KMS-11 (cell line): ENCODE measurements at regions not wholly inside any gene's neighbourhood (a gene's known extent, or its start where the extent isn't known, plus 50 kb on each side); places are given as distances from the start of the nearest gene placed in this dataset.

Source experiments
- H2AFZ ChIP-seq: fragments of 200-600 bp; sonication (generic); 2 replicates; pipeline ENCODE4 v1.6.1; 2016; ENCODE audit warnings: antibody characterized with exemption, mixed run types, low read depth
- H3K27ac ChIP-seq: fragments of 200-600 bp; sonication (generic); 2 replicates; pipeline ENCODE4 v1.6.1; 2016; ENCODE audit warnings: mild to moderate bottlenecking, mixed run types
- H3K27me3 ChIP-seq: fragments of 200-600 bp; sonication (generic); 2 replicates; pipeline ENCODE4 v1.6.1; 2017; ENCODE audit warnings: mild to moderate bottlenecking, low read depth, mixed run types, moderate library complexity; ENCODE audit not compliant: insufficient read depth
- H3K36me3 ChIP-seq: fragments of 200-600 bp; sonication (generic); 2 replicates; pipeline ENCODE4 v1.6.1; 2017; ENCODE audit warnings: mild to moderate bottlenecking, mixed run types; ENCODE audit not compliant: insufficient read depth
- H3K4me1 ChIP-seq: fragments of 200-600 bp; sonication (generic); 2 replicates; pipeline ENCODE4 v1.6.1; 2016; ENCODE audit warnings: mild to moderate bottlenecking, low read depth, mixed run types; ENCODE audit not compliant: poor library complexity, severe bottlenecking
- H3K4me2 ChIP-seq: fragments of 200-600 bp; sonication (generic); 2 replicates; pipeline ENCODE4 v1.7.0; 2016; ENCODE audit warnings: mild to moderate bottlenecking, mixed run types
- H3K4me3 ChIP-seq: fragments of 200-600 bp; sonication (generic); IDR thresholded peaks from 2 replicates; pipeline ENCODE4 v1.6.1; 2017; ENCODE audit warnings: low read depth, low read length, mixed read lengths; ENCODE audit not compliant: insufficient read depth
- H3K79me2 ChIP-seq: fragments of 200-600 bp; sonication (generic); 2 replicates; pipeline ENCODE4 v1.6.1; 2016; ENCODE audit warnings: low read depth, mixed run types; ENCODE audit not compliant: insufficient read depth
- H3K9ac ChIP-seq: fragments of 200-600 bp; sonication (generic); 2 replicates; pipeline ENCODE4 v1.6.1; 2016; ENCODE audit warnings: mild to moderate bottlenecking, mixed run types
- H4K20me1 ChIP-seq: fragments of 200-600 bp; sonication (generic); 2 replicates; pipeline ENCODE4 v1.6.1; 2016; ENCODE audit warnings: mild to moderate bottlenecking, mixed run types; ENCODE audit not compliant: insufficient read depth
- CTCF ChIP-seq: fragments of 200-600 bp; sonication (generic); conservative IDR thresholded peaks from 2 replicates; pipeline ENCODE4 v1.6.1; 2017; ENCODE audit warnings: low read depth, mild to moderate bottlenecking, antibody characterized with exemption, low read length, moderate library complexity, mixed read lengths

- Histone ChIP-seq H3K4me1 (no peaks in the 10 kb centered on the region), H2AFZ (no peak overlapping the region), H3K27ac (no peak overlapping the region), H3K79me2 (no peaks in the 10 kb centered on the region), H3K4me2 (no peak overlapping the region), H3K27me3 (no peaks in the 10 kb centered on the region), H3K4me3 (no peak overlapping the region), H3K36me3 (no peaks in the 10 kb centered on the region), H4K20me1 (no peaks in the 10 kb centered on the region), H3K9ac (no peak overlapping the region)
- TF ChIP-seq CTCF: no peak
Measured at GRCh38 chr3:22101351-22101750, 350.3 kb upstream of the ZNF385D start.

GRCh38 chr3:22101811-22102210 is 350.8 kb upstream of the ZNF385D start:
- no peak overlapping the region for H3K4me3 ChIP-seq
- H3K27ac ChIP-seq: no peak overlapping the region
- H4K20me1 ChIP-seq: no peaks in the 10 kb centered on the region
- no peak overlapping the region for H3K9ac ChIP-seq
- no peaks in the 10 kb centered on the region for H3K36me3 ChIP-seq
- no peaks in the 10 kb centered on the region for H3K79me2 ChIP-seq
- TF ChIP-seq CTCF: no peak
- no peak overlapping the region for H2AFZ ChIP-seq
- no peaks in the 10 kb centered on the region for H3K27me3 ChIP-seq
- H3K4me1 ChIP-seq: no peaks in the 10 kb centered on the region
- H3K4me2 ChIP-seq: no peak overlapping the region

DNA sequence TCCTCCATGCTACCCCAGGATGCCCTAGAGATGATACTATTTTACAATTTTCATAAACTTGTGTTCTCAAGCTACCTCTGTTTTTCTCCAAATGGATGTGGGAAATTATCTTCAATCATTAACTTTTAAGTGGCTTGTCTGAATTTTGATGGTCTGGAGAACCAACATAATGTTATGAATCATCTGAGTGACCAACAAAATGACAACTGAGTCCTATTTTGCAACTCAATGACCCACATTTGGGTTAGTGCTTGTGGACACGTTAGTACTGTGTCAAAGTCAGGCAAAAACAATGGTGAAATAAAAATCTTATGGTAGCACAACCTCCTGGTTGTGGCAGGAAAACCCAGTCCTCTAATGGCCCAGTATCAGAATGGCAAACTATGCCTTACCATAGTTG is 352.4 kb upstream of the ZNF385D start:
- Histone ChIP-seq H3K79me2 (no peaks in the 10 kb centered on the region), H2AFZ (no peak overlapping the region), H3K27me3 (no peaks in the 10 kb centered on the region), H3K36me3 (no peaks in the 10 kb centered on the region), H3K4me3 (no peak overlapping the region), H4K20me1 (no peaks in the 10 kb centered on the region), H3K9ac (no peak overlapping the region), H3K4me2 (no peak overlapping the region), H3K27ac (no peak overlapping the region), H3K4me1 (no peaks in the 10 kb centered on the region)
- TF ChIP-seq CTCF: no peak

DNA sequence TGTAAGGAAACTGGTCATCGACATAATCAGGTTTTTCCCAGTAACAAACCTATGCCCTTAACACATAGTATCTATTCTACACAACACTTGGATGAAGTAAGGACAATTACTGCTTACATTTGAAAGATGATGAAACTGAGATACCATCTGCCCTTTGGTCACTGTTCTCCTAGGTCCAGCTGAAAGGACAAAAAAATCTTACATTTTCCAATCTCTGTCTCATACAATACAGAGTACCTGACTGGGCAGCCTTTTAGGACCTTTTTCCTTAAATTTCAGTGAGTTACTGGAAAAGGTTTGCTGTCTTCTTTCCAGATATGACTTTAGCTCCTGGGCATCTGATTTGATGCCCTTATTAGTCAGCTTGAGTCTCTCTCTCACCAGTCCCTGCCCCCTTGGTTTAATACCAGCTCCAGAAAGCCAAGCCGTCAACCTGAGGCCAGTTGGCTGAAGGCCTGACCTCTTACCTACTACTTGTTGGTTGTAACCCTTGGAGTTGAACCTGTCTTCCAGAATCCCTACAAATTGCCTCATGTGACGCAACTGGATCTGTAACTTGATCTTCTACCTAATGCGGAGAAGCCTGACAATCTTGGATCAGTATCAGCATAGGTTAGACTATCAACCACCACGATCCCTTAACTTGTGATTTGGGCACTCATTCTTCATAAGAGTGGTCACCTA is 355.3 kb upstream of the ZNF385D start:
- Histone ChIP-seq H2AFZ (no peak overlapping the region), H3K79me2 (no peaks in the 10 kb centered on the region), H3K9ac (no peak overlapping the region), H4K20me1 (no peaks in the 10 kb centered on the region), H3K4me1 (no peaks in the 10 kb centered on the region), H3K4me2 (no peak overlapping the region), H3K27me3 (no peaks in the 10 kb centered on the region), H3K36me3 (no peaks in the 10 kb centered on the region), H3K4me3 (no peak overlapping the region), H3K27ac (no peak overlapping the region)
- no peak for TF ChIP-seq CTCF
